GM23338 (cell line): ENCODE measurements at regions not wholly inside any gene's neighbourhood (a gene's known extent, or its start where the extent isn't known, plus 50 kb on each side); places are given as distances from the start of the nearest gene placed in this dataset.

Source experiments
- ATAC-seq: fragments of 200-7000 bp; cut with Tn5 transposase; 3 replicates; pipeline ENCODE4 v1.9.1; 2020
- DNase-seq: peaks from one replicate; pipeline ENCODE4 v3.0.0-alpha.2; 2015; ENCODE audit warnings: low spot score
- H2AFZ ChIP-seq: fragments of 200-600 bp; sonication (generic); 2 replicates; pipeline ENCODE4 v1.8.0; 2016; ENCODE audit warnings: antibody characterized with exemption, mild to moderate bottlenecking, moderate library complexity
- H3F3A ChIP-seq: fragments of 200-600 bp; sonication (generic); replicated peaks from 2 replicates; pipeline ENCODE4 v1.8.0; 2017; ENCODE audit warnings: antibody characterized with exemption, mixed run types, low read depth
- H3K27ac ChIP-seq: fragments of 200-600 bp; sonication (generic); 2 replicates; pipeline ENCODE4 v1.6.1; 2016; ENCODE audit warnings: low read depth
- H3K27me3 ChIP-seq: fragments of 200-600 bp; sonication (generic); 2 replicates; pipeline ENCODE4 v1.8.0; 2016; ENCODE audit warnings: mild to moderate bottlenecking, mixed run types, moderate library complexity; ENCODE audit not compliant: insufficient read depth
- H3K36me3 ChIP-seq: fragments of 200-600 bp; sonication (generic); 2 replicates; pipeline ENCODE4 v1.8.0; 2016; ENCODE audit warnings: mild to moderate bottlenecking; ENCODE audit not compliant: insufficient read depth
- H3K4me1 ChIP-seq: fragments of 200-600 bp; sonication (generic); 2 replicates; pipeline ENCODE4 v1.8.0; 2016; ENCODE audit warnings: mild to moderate bottlenecking, moderate library complexity; ENCODE audit not compliant: insufficient read depth
- H3K4me2 ChIP-seq: fragments of 200-600 bp; sonication (generic); 2 replicates; pipeline ENCODE4 v1.7.1; 2017; ENCODE audit warnings: mixed run types
- H3K4me3 ChIP-seq: fragments of 200-600 bp; sonication (generic); 2 replicates; pipeline ENCODE4 v1.6.1; 2016; ENCODE audit warnings: mixed run types
- H3K79me2 ChIP-seq: fragments of 200-600 bp; sonication (generic); replicated peaks from 2 replicates; pipeline ENCODE4 v1.8.0; 2017; ENCODE audit warnings: mild to moderate bottlenecking; ENCODE audit not compliant: insufficient read depth
- H3K9me2 ChIP-seq: fragments of 200-600 bp; sonication (generic); 2 replicates; pipeline ENCODE4 v1.8.0; 2017; ENCODE audit not compliant: insufficient read depth
- H4K20me1 ChIP-seq: fragments of 200-600 bp; sonication (generic); replicated peaks from 2 replicates; pipeline ENCODE4 v1.8.0; 2017; ENCODE audit warnings: mild to moderate bottlenecking; ENCODE audit not compliant: insufficient read depth
- H3K27ac Mint-ChIP-seq: 2 replicates; pipeline ENCODE4 v1.8.0; 2020; ENCODE audit warnings: inconsistent platforms, mild to moderate bottlenecking, moderate library complexity, mixed read lengths
- H3K27me3 Mint-ChIP-seq: 3 replicates; pipeline ENCODE4 v1.8.0; 2022; ENCODE audit warnings: low read depth, mild to moderate bottlenecking, moderate library complexity, mixed read lengths, inconsistent platforms; ENCODE audit not compliant: insufficient read depth, poor library complexity
- H3K36me3 Mint-ChIP-seq: 3 replicates; pipeline ENCODE4 v1.8.0; 2021; ENCODE audit warnings: low read depth, mild to moderate bottlenecking, inconsistent platforms, moderate library complexity, mixed read lengths
- H3K4me1 Mint-ChIP-seq: 3 replicates; pipeline ENCODE4 v1.8.0; 2020; ENCODE audit warnings: mild to moderate bottlenecking, inconsistent platforms, mixed read lengths
- H3K4me3 Mint-ChIP-seq: 3 replicates; pipeline ENCODE4 v1.8.0; 2021; ENCODE audit warnings: moderate library complexity, mild to moderate bottlenecking, inconsistent platforms, mixed read lengths
- H3K9me3 Mint-ChIP-seq: 3 replicates; pipeline ENCODE4 v1.8.0; 2020; ENCODE audit warnings: moderate library complexity, mild to moderate bottlenecking, inconsistent platforms, mixed read lengths
- CREB1 ChIP-seq: fragments of 250-450 bp; sonication (Bioruptor Pico); IDR thresholded peaks from 2 replicates; pipeline ENCODE4 v1.5.0; 2020; ENCODE audit warnings: low read depth, mild to moderate bottlenecking, moderate library complexity
- EZH2 ChIP-seq: fragments of 200-600 bp; sonication (generic); IDR thresholded peaks from one replicate; pipeline ENCODE4 v1.8.0; 2017; ENCODE audit warnings: antibody characterized with exemption, mild to moderate bottlenecking, low read depth; ENCODE audit not compliant: unreplicated experiment
- EZH2phosphoT487 ChIP-seq: fragments of 200-600 bp; sonication (generic); IDR thresholded peaks from one replicate; pipeline ENCODE4 v1.8.1; 2018; ENCODE audit warnings: antibody characterized with exemption; ENCODE audit not compliant: unreplicated experiment
- JUNB ChIP-seq: IDR thresholded peaks from one replicate; pipeline ENCODE4 v1.6.1; 2016; ENCODE audit warnings: antibody characterized with exemption; ENCODE audit not compliant: unreplicated experiment
- NANOG ChIP-seq: IDR thresholded peaks from 2 replicates; pipeline ENCODE4 v1.6.1; 2016; ENCODE audit warnings: antibody characterized with exemption, borderline replicate concordance
- POLR2AphosphoS5 ChIP-seq: IDR thresholded peaks from 2 replicates; pipeline ENCODE4 v1.6.1; 2016; ENCODE audit warnings: antibody characterized with exemption, low read depth
- STAT1 ChIP-seq: IDR thresholded peaks from one replicate; pipeline ENCODE4 v1.6.1; 2016; ENCODE audit warnings: antibody characterized with exemption; ENCODE audit not compliant: unreplicated experiment
- ZNF114 ChIP-seq: fragments of 250-450 bp; sonication (Bioruptor Pico); IDR thresholded peaks from 2 replicates; pipeline ENCODE4 v1.5.0; 2020; ENCODE audit warnings: mild to moderate bottlenecking, moderate library complexity
- ZNF331 ChIP-seq: fragments of 250-450 bp; sonication (Bioruptor Pico); IDR thresholded peaks from 2 replicates; pipeline ENCODE4 v1.5.0; 2020; ENCODE audit warnings: low read depth, mild to moderate bottlenecking, moderate library complexity
- TF ChIP-seq, protein P1 (sequence below), 2 experiments: fragments of 200-600 bp in 1 of 2; sonication (generic) in 1 of 2; conservative IDR thresholded peaks; 2 replicates each; pipeline versions ENCODE4 v1.5.1 to v1.6.1; 2016 to 2017; ENCODE audit warnings: antibody characterized with exemption in 2 of 2, low read depth in 2 of 2, mild to moderate bottlenecking in 2 of 2, moderate library complexity in 1 of 2
- TF ChIP-seq, protein P2 (sequence below): fragments of 250-450 bp; sonication (Bioruptor Pico); IDR thresholded peaks from 2 replicates; pipeline ENCODE4 v1.5.0; 2020; ENCODE audit warnings: mild to moderate bottlenecking, moderate library complexity
- TF ChIP-seq, protein P3 (sequence below): IDR thresholded peaks from 2 replicates; pipeline ENCODE4 v1.6.1; 2016; ENCODE audit warnings: antibody characterized with exemption
- TF ChIP-seq, protein P4 (sequence below): IDR thresholded peaks from one replicate; pipeline ENCODE4 v1.6.1; 2018; ENCODE audit warnings: antibody characterized with exemption; ENCODE audit not compliant: unreplicated experiment

DNA sequence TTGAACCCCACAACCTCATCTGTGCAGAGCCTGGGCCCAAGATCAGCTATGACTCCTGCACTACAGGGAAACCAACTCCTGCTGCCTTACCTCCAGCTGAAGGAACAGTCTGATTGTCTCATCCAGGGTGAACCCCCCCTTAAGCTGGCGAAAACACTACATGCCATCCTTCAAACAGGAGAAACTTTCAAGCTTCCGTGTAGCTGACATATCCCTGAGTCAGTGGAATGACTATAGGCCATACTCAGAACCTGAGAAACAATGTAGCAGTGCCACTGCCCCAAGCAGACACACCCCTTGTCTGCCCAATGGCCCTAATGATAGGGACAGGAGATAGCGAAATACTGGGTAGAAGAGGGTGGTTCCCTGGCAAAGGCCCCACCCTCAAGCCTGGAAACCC, 213.6 kb upstream of the PGRMC2 start:
- H3F3A ChIP-seq: no peaks in the 10 kb centered on the region
- Mint-ChIP-seq H3K4me1 (no peaks in the 10 kb centered on the region), H3K36me3 (peaks cover 38% of the 10 kb centered on the region; the same call in 2 of the 3 replicates), H3K27me3 (peaks cover 2% of the 10 kb centered on the region), H3K4me3 (no peak overlapping the region), H3K9me3 (peaks cover 39% of the 10 kb centered on the region), H3K27ac (no peak overlapping the region)
- no peaks in the 10 kb centered on the region for H3K27me3 ChIP-seq
- no peaks in the 10 kb centered on the region for H3K79me2 ChIP-seq
- H3K9me2 ChIP-seq: 0 out of 2 replicates have a peak, but pooled peaks cover 8% of the 10 kb centered on the region
- no peaks in the 10 kb centered on the region for H3K4me1 ChIP-seq
- no peaks in the 10 kb centered on the region for H4K20me1 ChIP-seq
- no peak overlapping the region for H3K27ac ChIP-seq
- no peak overlapping the region for H3K4me2 ChIP-seq
- TF ChIP-seq, protein P1, sequence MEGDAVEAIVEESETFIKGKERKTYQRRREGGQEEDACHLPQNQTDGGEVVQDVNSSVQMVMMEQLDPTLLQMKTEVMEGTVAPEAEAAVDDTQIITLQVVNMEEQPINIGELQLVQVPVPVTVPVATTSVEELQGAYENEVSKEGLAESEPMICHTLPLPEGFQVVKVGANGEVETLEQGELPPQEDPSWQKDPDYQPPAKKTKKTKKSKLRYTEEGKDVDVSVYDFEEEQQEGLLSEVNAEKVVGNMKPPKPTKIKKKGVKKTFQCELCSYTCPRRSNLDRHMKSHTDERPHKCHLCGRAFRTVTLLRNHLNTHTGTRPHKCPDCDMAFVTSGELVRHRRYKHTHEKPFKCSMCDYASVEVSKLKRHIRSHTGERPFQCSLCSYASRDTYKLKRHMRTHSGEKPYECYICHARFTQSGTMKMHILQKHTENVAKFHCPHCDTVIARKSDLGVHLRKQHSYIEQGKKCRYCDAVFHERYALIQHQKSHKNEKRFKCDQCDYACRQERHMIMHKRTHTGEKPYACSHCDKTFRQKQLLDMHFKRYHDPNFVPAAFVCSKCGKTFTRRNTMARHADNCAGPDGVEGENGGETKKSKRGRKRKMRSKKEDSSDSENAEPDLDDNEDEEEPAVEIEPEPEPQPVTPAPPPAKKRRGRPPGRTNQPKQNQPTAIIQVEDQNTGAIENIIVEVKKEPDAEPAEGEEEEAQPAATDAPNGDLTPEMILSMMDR (conservative IDR thresholded peaks at IDR 0.05; ENCODE audit: low read depth in 2 of 2): no peak
- TF ChIP-seq POLR2AphosphoS5 (no peak), EZH2 (no peak), ZNF114 (CRISPR knock-in tag) (no peak), NANOG (no peak), STAT1 (no peak), JUNB (no peak), EZH2phosphoT487 (no peak), ZNF331 (no peak), CREB1 (no peak)
- TF ChIP-seq, protein P2, sequence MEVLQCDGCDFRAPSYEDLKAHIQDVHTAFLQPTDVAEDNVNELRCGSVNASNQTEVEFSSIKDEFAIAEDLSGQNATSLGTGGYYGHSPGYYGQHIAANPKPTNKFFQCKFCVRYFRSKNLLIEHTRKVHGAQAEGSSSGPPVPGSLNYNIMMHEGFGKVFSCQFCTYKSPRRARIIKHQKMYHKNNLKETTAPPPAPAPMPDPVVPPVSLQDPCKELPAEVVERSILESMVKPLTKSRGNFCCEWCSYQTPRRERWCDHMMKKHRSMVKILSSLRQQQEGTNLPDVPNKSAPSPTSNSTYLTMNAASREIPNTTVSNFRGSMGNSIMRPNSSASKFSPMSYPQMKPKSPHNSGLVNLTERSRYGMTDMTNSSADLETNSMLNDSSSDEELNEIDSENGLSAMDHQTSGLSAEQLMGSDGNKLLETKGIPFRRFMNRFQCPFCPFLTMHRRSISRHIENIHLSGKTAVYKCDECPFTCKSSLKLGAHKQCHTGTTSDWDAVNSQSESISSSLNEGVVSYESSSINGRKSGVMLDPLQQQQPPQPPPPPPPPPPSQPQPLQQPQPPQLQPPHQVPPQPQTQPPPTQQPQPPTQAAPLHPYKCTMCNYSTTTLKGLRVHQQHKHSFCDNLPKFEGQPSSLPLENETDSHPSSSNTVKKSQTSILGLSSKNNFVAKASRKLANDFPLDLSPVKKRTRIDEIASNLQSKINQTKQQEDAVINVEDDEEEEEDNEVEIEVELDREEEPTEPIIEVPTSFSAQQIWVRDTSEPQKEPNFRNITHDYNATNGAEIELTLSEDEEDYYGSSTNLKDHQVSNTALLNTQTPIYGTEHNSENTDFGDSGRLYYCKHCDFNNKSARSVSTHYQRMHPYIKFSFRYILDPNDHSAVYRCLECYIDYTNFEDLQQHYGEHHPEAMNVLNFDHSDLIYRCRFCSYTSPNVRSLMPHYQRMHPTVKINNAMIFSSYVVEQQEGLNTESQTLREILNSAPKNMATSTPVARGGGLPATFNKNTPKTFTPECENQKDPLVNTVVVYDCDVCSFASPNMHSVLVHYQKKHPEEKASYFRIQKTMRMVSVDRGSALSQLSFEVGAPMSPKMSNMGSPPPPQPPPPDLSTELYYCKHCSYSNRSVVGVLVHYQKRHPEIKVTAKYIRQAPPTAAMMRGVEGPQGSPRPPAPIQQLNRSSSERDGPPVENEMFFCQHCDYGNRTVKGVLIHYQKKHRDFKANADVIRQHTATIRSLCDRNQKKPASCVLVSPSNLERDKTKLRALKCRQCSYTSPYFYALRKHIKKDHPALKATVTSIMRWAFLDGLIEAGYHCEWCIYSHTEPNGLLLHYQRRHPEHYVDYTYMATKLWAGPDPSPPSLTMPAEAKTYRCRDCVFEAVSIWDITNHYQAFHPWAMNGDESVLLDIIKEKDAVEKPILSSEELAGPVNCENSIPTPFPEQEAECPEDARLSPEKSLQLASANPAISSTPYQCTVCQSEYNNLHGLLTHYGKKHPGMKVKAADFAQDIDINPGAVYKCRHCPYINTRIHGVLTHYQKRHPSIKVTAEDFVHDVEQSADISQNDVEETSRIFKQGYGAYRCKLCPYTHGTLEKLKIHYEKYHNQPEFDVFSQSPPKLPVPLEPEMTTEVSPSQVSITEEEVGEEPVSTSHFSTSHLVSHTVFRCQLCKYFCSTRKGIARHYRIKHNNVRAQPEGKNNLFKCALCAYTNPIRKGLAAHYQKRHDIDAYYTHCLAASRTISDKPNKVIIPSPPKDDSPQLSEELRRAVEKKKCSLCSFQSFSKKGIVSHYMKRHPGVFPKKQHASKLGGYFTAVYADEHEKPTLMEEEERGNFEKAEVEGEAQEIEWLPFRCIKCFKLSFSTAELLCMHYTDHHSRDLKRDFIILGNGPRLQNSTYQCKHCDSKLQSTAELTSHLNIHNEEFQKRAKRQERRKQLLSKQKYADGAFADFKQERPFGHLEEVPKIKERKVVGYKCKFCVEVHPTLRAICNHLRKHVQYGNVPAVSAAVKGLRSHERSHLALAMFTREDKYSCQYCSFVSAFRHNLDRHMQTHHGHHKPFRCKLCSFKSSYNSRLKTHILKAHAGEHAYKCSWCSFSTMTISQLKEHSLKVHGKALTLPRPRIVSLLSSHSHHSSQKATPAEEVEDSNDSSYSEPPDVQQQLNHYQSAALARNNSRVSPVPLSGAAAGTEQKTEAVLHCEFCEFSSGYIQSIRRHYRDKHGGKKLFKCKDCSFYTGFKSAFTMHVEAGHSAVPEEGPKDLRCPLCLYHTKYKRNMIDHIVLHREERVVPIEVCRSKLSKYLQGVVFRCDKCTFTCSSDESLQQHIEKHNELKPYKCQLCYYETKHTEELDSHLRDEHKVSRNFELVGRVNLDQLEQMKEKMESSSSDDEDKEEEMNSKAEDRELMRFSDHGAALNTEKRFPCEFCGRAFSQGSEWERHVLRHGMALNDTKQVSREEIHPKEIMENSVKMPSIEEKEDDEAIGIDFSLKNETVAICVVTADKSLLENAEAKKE: no peak
- TF ChIP-seq, protein P3, sequence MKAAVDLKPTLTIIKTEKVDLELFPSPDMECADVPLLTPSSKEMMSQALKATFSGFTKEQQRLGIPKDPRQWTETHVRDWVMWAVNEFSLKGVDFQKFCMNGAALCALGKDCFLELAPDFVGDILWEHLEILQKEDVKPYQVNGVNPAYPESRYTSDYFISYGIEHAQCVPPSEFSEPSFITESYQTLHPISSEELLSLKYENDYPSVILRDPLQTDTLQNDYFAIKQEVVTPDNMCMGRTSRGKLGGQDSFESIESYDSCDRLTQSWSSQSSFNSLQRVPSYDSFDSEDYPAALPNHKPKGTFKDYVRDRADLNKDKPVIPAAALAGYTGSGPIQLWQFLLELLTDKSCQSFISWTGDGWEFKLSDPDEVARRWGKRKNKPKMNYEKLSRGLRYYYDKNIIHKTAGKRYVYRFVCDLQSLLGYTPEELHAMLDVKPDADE: no peak
- TF ChIP-seq, protein P4, sequence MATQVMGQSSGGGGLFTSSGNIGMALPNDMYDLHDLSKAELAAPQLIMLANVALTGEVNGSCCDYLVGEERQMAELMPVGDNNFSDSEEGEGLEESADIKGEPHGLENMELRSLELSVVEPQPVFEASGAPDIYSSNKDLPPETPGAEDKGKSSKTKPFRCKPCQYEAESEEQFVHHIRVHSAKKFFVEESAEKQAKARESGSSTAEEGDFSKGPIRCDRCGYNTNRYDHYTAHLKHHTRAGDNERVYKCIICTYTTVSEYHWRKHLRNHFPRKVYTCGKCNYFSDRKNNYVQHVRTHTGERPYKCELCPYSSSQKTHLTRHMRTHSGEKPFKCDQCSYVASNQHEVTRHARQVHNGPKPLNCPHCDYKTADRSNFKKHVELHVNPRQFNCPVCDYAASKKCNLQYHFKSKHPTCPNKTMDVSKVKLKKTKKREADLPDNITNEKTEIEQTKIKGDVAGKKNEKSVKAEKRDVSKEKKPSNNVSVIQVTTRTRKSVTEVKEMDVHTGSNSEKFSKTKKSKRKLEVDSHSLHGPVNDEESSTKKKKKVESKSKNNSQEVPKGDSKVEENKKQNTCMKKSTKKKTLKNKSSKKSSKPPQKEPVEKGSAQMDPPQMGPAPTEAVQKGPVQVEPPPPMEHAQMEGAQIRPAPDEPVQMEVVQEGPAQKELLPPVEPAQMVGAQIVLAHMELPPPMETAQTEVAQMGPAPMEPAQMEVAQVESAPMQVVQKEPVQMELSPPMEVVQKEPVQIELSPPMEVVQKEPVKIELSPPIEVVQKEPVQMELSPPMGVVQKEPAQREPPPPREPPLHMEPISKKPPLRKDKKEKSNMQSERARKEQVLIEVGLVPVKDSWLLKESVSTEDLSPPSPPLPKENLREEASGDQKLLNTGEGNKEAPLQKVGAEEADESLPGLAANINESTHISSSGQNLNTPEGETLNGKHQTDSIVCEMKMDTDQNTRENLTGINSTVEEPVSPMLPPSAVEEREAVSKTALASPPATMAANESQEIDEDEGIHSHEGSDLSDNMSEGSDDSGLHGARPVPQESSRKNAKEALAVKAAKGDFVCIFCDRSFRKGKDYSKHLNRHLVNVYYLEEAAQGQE: no peak
- H3K36me3 ChIP-seq: 0 out of 2 replicates have a peak, but pooled peaks cover 6% of the 10 kb centered on the region
- H3K4me3 ChIP-seq: no peak overlapping the region
- no peak for ATAC-seq
- DNase-seq: no peak
- H2AFZ ChIP-seq: no peak overlapping the region
